DOHH2 (cell line): ENCODE measurements at regions not wholly inside any gene's neighbourhood (a gene's known extent, or its start where the extent isn't known, plus 50 kb on each side); places are given as distances from the start of the nearest gene placed in this dataset.

Source experiments
- H3F3A ChIP-seq: fragments of 200-600 bp; sonication (generic), shearing (Covaris generic); 2 replicates; pipeline ENCODE4 v1.6.0; 2016; ENCODE audit warnings: antibody characterized with exemption, mild to moderate bottlenecking; ENCODE audit not compliant: control insufficient read depth, insufficient read depth
- H3K27ac ChIP-seq: fragments of 200-600 bp; sonication (generic); 2 replicates; pipeline ENCODE4 v1.5.1; 2014; ENCODE audit warnings: low read depth, mild to moderate bottlenecking, low read length, moderate library complexity
- H3K27me3 ChIP-seq: fragments of 200-600 bp; sonication (generic); 2 replicates; pipeline ENCODE4 v1.6.1; 2014; ENCODE audit warnings: mild to moderate bottlenecking, low read length, mixed read lengths; ENCODE audit not compliant: control insufficient read depth
- H3K36me3 ChIP-seq: fragments of 200-600 bp; sonication (generic); 2 replicates; pipeline ENCODE4 v1.6.1; 2014; ENCODE audit warnings: mild to moderate bottlenecking, low read length, moderate library complexity, mixed read lengths; ENCODE audit not compliant: control insufficient read depth
- H3K4me1 ChIP-seq: fragments of 200-600 bp; sonication (generic); 2 replicates; pipeline ENCODE4 v1.6.1; 2014; ENCODE audit warnings: mild to moderate bottlenecking, low read length, mixed read lengths; ENCODE audit not compliant: control insufficient read depth
- H3K4me2 ChIP-seq: fragments of 200-600 bp; sonication (generic); 2 replicates; pipeline ENCODE4 v1.6.0; 2014; ENCODE audit warnings: mild to moderate bottlenecking, low read length, moderate library complexity
- H3K4me3 ChIP-seq: fragments of 200-600 bp; sonication (generic); 2 replicates; pipeline ENCODE4 v1.5.1; 2014; ENCODE audit warnings: mild to moderate bottlenecking, low read length, mixed read lengths
- H3K79me2 ChIP-seq: fragments of 200-600 bp; sonication (generic); 2 replicates; pipeline ENCODE4 v1.6.1; 2014; ENCODE audit warnings: mild to moderate bottlenecking, low read length, mixed read lengths; ENCODE audit not compliant: control insufficient read depth
- H3K9me2 ChIP-seq: fragments of 200-600 bp; sonication (generic); replicated peaks from 2 replicates; pipeline ENCODE4 v1.6.1; 2014; ENCODE audit warnings: mild to moderate bottlenecking, low read length, mixed read lengths; ENCODE audit not compliant: control insufficient read depth
- H3K9me3 ChIP-seq: fragments of 200-600 bp; sonication (generic); 2 replicates; pipeline ENCODE4 v1.6.1; 2014; ENCODE audit warnings: antibody characterized with exemption, low read length, mixed read lengths; ENCODE audit not compliant: control insufficient read depth, insufficient read depth
- H4K20me1 ChIP-seq: fragments of 200-600 bp; sonication (generic); 2 replicates; pipeline ENCODE4 v1.6.0; 2014; ENCODE audit warnings: low read depth, mild to moderate bottlenecking, antibody characterized with exemption, low read length, moderate library complexity; ENCODE audit not compliant: control insufficient read depth, insufficient read depth
- EZH2phosphoT487 ChIP-seq: fragments of 200-600 bp; sonication (generic); IDR thresholded peaks from 2 replicates; pipeline ENCODE4 v1.6.1; 2017; ENCODE audit warnings: borderline replicate concordance, mild to moderate bottlenecking, antibody characterized with exemption, low read length, moderate library complexity, mixed read lengths
- TF ChIP-seq, protein P1 (sequence below): fragments of 200-600 bp; sonication (generic); IDR thresholded peaks from one replicate; pipeline ENCODE4 v1.5.1; 2014; ENCODE audit warnings: antibody characterized with exemption, mild to moderate bottlenecking, low read depth, low read length; ENCODE audit not compliant: poor library complexity, severe bottlenecking

DNA sequence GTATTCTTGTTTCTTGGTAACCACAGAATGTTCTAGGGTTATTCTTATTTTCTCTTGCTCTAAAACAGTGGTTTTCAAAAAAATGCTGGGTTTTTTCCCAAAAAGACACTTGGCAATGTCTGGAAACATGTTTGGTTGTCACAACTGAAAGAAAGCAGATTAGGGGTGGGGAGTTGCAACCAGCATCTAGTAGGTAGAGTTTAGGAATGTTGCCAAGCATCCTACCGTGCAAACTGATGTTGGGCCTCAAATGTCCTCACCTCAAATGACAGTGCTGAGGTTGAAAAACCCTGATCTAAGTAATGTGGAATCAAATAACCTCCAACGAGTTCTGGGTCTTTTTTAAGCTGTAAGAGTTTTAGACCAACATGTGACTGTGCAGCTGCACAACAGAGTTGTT, 270.5 kb upstream of the STT3B start:
- no peaks in the 10 kb centered on the region for H3K9me3 ChIP-seq
- no peak overlapping the region for H3K27ac ChIP-seq
- no peaks in the 10 kb centered on the region for H3K9me2 ChIP-seq
- H3K36me3 ChIP-seq: no peaks in the 10 kb centered on the region
- no peaks in the 10 kb centered on the region for H4K20me1 ChIP-seq
- no peaks in the 10 kb centered on the region for H3K79me2 ChIP-seq
- no peaks in the 10 kb centered on the region for H3K27me3 ChIP-seq
- H3K4me1 ChIP-seq: no peaks in the 10 kb centered on the region
- no peak overlapping the region for H3K4me2 ChIP-seq
- no peaks in the 10 kb centered on the region for H3F3A ChIP-seq
- TF ChIP-seq, protein P1, sequence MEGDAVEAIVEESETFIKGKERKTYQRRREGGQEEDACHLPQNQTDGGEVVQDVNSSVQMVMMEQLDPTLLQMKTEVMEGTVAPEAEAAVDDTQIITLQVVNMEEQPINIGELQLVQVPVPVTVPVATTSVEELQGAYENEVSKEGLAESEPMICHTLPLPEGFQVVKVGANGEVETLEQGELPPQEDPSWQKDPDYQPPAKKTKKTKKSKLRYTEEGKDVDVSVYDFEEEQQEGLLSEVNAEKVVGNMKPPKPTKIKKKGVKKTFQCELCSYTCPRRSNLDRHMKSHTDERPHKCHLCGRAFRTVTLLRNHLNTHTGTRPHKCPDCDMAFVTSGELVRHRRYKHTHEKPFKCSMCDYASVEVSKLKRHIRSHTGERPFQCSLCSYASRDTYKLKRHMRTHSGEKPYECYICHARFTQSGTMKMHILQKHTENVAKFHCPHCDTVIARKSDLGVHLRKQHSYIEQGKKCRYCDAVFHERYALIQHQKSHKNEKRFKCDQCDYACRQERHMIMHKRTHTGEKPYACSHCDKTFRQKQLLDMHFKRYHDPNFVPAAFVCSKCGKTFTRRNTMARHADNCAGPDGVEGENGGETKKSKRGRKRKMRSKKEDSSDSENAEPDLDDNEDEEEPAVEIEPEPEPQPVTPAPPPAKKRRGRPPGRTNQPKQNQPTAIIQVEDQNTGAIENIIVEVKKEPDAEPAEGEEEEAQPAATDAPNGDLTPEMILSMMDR: no peak
- no peak for TF ChIP-seq EZH2phosphoT487
- H3K4me3 ChIP-seq: no peak overlapping the region

DNA sequence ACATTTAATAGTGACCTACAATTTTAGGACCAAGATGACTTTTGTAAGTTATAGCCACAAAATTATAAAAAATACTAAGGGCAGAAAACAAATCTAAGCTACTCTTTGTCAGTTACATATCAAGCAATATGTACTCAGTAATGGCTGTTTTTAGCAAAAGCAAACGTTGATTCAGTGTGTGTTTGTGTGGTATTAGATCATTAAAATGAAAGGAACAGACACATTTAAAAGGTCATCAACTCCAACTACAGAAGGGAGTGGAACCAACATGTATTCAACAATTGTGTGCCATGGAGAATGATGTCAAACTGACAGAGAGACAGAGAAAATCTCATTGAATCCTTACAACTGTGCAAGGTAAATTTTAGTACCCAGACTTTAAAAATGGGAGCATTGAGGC, 268.8 kb upstream of the STT3B start:
- Histone ChIP-seq H3K27ac (no peak overlapping the region), H3K4me3 (no peak overlapping the region), H3K9me2 (no peaks in the 10 kb centered on the region), H3K9me3 (no peaks in the 10 kb centered on the region), H3K4me2 (no peak overlapping the region), H3K4me1 (no peaks in the 10 kb centered on the region), H3F3A (no peaks in the 10 kb centered on the region), H3K79me2 (no peaks in the 10 kb centered on the region), H3K27me3 (no peaks in the 10 kb centered on the region), H4K20me1 (no peaks in the 10 kb centered on the region), H3K36me3 (no peaks in the 10 kb centered on the region)
- TF ChIP-seq, protein P1: no peak
- no peak for TF ChIP-seq EZH2phosphoT487

DNA sequence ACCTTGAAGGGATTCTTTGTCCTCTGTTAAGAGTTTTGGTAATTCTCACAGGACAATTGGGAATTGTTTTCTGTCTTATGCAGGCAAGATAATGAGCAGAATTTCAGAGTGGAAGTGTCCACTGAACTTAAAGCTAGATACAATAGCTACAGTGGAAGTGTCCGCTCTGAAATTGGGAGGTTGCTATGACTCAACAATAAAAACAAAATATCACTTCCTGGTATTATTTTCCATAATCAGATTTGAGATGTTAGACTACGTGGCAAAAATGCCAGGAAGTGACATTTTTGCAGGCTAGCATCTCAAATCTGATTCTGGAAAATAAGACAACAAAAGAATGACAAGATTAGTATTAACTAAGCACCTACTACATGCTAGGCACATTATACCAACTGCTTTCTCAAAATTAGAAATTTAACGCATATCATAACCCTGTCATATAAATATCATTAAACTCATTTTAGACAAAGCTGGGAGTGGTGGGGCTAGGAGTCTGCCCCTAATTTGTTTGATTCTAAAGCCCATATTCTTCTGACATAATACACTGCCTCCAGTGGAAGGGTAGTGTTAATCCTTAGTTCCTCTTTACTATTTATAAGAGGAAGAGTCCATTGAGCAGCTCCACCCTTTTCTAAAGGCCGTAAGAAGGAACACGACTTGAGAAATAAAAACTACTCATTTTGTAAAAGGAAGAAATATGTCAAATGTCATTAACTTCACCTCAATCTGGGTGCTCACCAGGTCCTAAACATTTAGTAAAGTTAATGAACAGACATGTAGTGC, 266.9 kb upstream of the STT3B start:
- no peak overlapping the region for H3K27ac ChIP-seq
- no peaks in the 10 kb centered on the region for H3K79me2 ChIP-seq
- H3K4me3 ChIP-seq: no peak overlapping the region
- no peaks in the 10 kb centered on the region for H3K9me3 ChIP-seq
- TF ChIP-seq, protein P1: no peak
- no peak for TF ChIP-seq EZH2phosphoT487
- no peak overlapping the region for H3K4me2 ChIP-seq
- 0 out of 2 replicates have a peak, but pooled peaks cover 1% of the 10 kb centered on the region for H3K27me3 ChIP-seq
- no peaks in the 10 kb centered on the region for H3K9me2 ChIP-seq
- H3K4me1 ChIP-seq: no peaks in the 10 kb centered on the region
- H3K36me3 ChIP-seq: no peaks in the 10 kb centered on the region
- H4K20me1 ChIP-seq: no peaks in the 10 kb centered on the region
- no peaks in the 10 kb centered on the region for H3F3A ChIP-seq
